UCSD-AML1 (cell line): ENCODE measurements at regions not wholly inside any gene's neighbourhood (a gene's known extent, or its start where the extent isn't known, plus 50 kb on each side); places are given as distances from the start of the nearest gene placed in this dataset.
"Not testable (repeated sequence)": the region's sequence is repeated elsewhere in the genome, so short reads cannot be mapped to it uniquely, and the experiment has no call there.

Source experiments
- DNase-seq: peaks from one replicate; lab custom pipeline; 2025; ENCODE audit not compliant: unreplicated experiment; lab: John Stamatoyannopoulos, UW

- DNase-seq: no peak
These were observed 261.3 kb upstream of the CHRM3 start for GRCh38 chr1:239125027-239125426.

GRCh38 chr1:239123260-239123659, 263.1 kb upstream of the CHRM3 start:
- DNase-seq: no peak

GRCh38 chr1:239112101-239112935, 274.1 kb upstream of the CHRM3 start:
- no peak for DNase-seq

GRCh38 chr1:239107676-239108075, 278.7 kb upstream of the CHRM3 start:
- DNase-seq: no peak

DNA sequence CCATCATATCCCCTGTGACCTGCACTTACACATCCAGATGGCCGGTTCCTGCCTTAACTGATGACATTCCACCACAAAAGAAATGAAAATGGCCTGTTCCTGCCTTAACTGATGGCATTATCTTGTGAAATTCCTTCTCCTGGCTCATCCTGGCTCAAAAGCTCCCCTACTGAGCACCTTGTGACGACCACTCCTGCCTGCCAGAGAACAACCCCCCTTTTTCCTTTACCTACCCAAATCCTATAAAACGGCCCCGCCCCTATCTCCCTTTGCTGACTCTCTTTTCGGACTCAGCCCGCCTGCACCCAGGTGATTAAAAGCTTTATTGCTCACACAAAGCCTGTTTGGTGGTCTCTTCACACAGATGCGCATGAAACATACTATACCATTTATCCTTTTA, 279.7 kb upstream of the CHRM3 start:
- not testable (repeated sequence) for DNase-seq

GRCh38 chr1:239098400-239099037, 287.8 kb upstream of the CHRM3 start:
- peak; percentile 15 for DNase-seq

DNA sequence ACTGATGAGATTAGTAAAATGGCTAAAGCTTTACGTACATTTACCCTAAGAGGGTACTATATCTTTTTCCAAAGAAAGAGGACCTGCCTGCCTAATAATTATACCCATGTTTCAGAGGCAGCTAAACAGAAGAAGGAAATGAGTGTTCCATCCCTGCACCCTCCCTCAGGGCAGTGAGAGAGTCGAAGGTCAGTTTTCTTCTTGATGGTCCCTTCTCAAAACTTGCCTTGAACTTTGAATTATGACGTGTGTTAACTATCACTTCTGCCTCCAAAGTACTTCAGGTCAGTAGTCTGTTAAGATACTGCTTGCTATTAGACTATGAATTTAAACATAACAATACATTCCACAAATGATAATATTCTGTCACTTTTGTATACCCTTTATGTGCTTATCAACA, 294.8 kb upstream of the CHRM3 start:
- DNase-seq: no peak

DNA sequence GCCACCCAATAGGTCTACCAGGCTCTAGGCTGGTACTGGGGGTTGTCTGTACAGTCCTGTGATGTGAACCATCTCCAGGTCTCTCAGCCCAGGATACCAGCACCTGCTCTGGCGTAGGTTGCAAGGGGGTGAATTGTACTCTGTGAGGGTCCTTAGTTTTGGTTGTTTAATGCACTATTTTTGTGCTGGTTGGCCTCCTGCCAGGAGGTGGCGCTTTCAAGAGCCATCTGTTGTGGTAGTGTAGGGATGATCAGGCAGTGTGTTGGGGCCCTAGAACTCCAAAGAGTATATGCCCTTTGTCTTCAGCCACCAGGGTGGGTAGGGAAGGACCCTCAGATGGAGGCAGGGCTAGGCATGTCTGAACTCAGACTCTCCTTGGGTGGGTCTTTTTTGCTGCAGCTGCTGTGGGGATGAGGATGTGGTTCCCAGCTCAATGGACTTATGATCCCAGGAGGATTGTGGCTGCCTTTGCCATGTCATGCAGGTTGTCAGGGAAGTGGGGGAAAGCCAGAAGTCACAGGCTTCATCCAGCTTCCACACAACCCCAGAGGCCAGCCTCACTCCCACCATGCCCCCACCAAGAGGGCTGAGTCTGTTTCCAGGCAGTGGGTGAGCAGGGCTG, 301.8 kb upstream of the CHRM3 start:
- DNase-seq: no peak

GRCh38 chr1:239081947-239082346, 304.4 kb upstream of the CHRM3 start:
- not testable (repeated sequence) for DNase-seq

- no peak for DNase-seq
These were observed 318.9 kb upstream of the CHRM3 start for GRCh38 chr1:239067480-239067879.

GRCh38 chr1:239067058-239067457, 319.3 kb upstream of the CHRM3 start:
- DNase-seq: no peak

GRCh38 chr1:239061770-239062169, 324.6 kb upstream of the CHRM3 start:
- no peak for DNase-seq

DNA sequence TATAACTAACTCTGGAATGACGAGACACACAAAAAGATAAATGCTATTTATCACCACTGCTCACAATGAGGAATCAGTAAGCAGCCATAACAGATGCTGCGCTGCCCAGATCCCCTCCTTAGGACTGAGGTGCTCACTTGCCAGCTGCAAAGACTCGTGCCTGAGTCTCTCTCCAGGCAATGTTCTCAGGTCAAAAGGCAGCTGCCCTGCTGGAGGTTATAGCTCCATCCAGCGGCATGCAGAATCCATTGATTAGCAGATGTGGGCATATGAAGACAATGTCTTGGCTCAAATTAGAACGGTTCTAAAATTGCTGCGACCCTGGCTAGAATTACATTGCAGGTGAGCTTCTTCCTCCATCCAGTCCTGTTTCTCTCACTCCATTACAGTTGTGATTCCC, 328.2 kb upstream of the CHRM3 start:
- no peak for DNase-seq

DNA sequence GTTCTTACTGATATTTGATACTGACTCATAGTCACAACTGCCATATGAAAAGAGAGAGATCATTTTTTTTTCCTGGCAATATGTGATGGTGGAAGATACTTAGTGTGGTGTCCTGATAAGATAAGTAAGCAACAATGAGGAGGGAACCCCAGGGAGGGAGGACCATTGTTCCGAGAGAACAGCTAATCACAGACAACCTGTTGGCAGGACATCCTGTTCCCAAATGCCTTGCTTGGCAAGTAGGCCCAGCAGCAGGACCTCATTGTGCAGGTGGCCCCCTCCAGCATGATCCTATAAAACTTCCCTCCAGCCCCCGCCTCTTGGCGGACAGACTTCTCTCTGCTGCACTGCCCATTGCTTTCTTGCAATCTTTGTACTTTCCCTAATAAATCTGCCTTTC, 329.4 kb upstream of the CHRM3 start:
- no peak for DNase-seq

- DNase-seq: no peak
These were observed 333.1 kb upstream of the CHRM3 start for GRCh38 chr1:239053279-239053678.

DNA sequence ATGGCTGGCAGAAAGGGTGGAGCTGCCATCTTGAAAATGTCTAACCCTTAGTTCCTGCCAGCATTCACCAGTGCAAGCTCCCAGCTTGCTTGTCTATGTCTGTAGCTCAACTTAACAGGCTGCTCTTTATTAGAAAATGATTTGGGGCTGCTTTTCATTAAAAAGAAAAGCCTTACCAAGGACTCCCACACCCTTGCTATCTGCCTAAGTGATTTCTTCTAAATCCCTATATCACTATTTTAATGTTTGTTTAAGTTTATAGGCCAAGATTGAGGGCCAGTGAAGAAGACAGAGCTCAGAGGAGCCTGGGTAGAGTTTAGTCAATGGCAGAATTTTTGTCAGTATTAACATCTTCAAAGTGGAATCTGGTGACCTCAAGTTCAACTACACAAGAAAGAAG, 336.8 kb upstream of the CHRM3 start:
- no peak for DNase-seq

DNA sequence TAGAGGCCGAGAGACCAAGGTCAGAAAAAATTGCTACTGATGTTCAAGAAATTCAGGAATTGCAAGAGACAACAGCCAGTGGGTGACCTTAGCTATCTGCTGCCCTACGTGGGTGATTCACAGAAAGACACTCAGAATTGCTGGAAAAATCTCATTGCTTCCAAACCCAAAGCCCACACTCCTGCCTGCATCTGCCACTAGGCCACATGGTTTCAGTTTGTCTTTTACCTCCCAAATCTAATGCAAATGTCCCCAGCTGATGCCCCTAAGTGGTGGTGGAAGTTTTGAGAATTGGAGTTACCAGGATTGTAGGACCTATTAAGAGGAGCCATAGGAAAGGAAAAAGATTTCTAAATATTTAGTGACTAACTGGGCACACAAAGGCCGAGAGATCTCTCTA, 341.5 kb upstream of the CHRM3 start:
- DNase-seq: no peak

GRCh38 chr1:239040523-239040922, 345.8 kb upstream of the CHRM3 start:
- DNase-seq: no peak

DNA sequence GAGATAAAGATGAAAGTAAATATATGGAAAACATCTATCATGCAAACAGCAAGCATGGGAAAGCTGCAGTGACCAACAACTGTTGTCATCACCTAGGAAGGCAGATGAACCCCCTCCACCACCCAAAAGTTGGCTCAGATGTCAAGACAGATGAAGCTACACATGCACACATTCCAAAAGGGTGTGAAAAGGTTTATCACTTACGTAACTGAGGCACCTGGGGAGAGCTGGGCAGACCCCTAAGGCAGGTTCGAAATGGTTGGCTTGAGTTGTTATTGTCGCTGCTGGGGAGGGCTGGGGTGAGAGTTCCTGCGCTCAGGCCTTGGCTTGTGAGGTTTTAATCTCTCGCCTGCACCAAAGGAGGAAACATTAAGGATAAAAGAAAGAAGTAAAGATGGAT, 355.1 kb upstream of the CHRM3 start:
- no peak for DNase-seq

GRCh38 chr1:239025997-239026694, 360.2 kb upstream of the CHRM3 start:
- DNase-seq: no peak

- no peak for DNase-seq
These were observed 361.1 kb upstream of the CHRM3 start for GRCh38 chr1:239025223-239025622.
